ENCODE measurements at regions not wholly inside any gene's neighbourhood (a gene's known extent, or its start where the extent isn't known, plus 50 kb on each side); places are given as distances from the start of the nearest gene placed in this dataset.

GRCh38 chr2:189298038-189298437 is 118.5 kb upstream of the COL5A2 start:
- TF ChIP-seq POLR2A (IDR thresholded peaks at IDR 0.05): no peak
- TF ChIP-seq, protein P1, sequence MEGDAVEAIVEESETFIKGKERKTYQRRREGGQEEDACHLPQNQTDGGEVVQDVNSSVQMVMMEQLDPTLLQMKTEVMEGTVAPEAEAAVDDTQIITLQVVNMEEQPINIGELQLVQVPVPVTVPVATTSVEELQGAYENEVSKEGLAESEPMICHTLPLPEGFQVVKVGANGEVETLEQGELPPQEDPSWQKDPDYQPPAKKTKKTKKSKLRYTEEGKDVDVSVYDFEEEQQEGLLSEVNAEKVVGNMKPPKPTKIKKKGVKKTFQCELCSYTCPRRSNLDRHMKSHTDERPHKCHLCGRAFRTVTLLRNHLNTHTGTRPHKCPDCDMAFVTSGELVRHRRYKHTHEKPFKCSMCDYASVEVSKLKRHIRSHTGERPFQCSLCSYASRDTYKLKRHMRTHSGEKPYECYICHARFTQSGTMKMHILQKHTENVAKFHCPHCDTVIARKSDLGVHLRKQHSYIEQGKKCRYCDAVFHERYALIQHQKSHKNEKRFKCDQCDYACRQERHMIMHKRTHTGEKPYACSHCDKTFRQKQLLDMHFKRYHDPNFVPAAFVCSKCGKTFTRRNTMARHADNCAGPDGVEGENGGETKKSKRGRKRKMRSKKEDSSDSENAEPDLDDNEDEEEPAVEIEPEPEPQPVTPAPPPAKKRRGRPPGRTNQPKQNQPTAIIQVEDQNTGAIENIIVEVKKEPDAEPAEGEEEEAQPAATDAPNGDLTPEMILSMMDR (IDR thresholded peaks at IDR 0.05): no peak

Measured in esophagus squamous epithelium (tissue), 4 donors.